ENCODE measurements at regions not wholly inside any gene's neighbourhood (a gene's known extent, or its start where the extent isn't known, plus 50 kb on each side); places are given as distances from the start of the nearest gene placed in this dataset.

DNA sequence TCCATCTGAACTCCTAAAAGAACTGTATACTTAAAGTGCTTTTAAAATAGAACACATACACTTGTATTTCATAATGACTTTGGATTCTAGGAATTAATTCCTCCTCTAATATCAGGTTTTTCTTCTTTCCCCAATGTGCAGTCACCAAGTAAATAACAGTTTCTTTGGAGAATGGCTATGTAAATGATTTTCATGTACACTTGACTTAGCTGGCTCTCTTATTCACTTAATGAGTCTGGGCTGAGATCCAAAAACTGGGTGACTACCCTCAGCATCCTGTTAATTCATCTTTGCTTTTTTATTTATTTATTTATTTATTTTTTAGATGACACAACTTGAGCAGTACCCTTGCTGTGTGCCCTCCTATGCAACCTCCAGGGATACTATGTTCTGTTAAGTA lies 1003.7 kb downstream of the SLITRK1 start:
- TF ChIP-seq, protein P1, sequence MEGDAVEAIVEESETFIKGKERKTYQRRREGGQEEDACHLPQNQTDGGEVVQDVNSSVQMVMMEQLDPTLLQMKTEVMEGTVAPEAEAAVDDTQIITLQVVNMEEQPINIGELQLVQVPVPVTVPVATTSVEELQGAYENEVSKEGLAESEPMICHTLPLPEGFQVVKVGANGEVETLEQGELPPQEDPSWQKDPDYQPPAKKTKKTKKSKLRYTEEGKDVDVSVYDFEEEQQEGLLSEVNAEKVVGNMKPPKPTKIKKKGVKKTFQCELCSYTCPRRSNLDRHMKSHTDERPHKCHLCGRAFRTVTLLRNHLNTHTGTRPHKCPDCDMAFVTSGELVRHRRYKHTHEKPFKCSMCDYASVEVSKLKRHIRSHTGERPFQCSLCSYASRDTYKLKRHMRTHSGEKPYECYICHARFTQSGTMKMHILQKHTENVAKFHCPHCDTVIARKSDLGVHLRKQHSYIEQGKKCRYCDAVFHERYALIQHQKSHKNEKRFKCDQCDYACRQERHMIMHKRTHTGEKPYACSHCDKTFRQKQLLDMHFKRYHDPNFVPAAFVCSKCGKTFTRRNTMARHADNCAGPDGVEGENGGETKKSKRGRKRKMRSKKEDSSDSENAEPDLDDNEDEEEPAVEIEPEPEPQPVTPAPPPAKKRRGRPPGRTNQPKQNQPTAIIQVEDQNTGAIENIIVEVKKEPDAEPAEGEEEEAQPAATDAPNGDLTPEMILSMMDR (IDR thresholded peaks at IDR 0.05): no peak
- TF ChIP-seq EP300 (IDR thresholded peaks at IDR 0.05): no peak
- TF ChIP-seq POLR2A (IDR thresholded peaks at IDR 0.05): no peak

Measured in upper lobe of left lung (tissue), 4 donors.